ENCODE measurements at regions not wholly inside any gene's neighbourhood (a gene's known extent, or its start where the extent isn't known, plus 50 kb on each side); places are given as distances from the start of the nearest gene placed in this dataset.

- TF ChIP-seq POLR2A (IDR thresholded peaks at IDR 0.05) (no peak), POLR2AphosphoS5 (IDR thresholded peaks at IDR 0.05) (no peak)
- TF ChIP-seq, protein P1, sequence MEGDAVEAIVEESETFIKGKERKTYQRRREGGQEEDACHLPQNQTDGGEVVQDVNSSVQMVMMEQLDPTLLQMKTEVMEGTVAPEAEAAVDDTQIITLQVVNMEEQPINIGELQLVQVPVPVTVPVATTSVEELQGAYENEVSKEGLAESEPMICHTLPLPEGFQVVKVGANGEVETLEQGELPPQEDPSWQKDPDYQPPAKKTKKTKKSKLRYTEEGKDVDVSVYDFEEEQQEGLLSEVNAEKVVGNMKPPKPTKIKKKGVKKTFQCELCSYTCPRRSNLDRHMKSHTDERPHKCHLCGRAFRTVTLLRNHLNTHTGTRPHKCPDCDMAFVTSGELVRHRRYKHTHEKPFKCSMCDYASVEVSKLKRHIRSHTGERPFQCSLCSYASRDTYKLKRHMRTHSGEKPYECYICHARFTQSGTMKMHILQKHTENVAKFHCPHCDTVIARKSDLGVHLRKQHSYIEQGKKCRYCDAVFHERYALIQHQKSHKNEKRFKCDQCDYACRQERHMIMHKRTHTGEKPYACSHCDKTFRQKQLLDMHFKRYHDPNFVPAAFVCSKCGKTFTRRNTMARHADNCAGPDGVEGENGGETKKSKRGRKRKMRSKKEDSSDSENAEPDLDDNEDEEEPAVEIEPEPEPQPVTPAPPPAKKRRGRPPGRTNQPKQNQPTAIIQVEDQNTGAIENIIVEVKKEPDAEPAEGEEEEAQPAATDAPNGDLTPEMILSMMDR (IDR thresholded peaks at IDR 0.05): no peak
These were observed 371.9 kb upstream of the TNP1 start for GRCh38 chr2:217231724-217232123.
